T-cell (primary cell): ENCODE measurements at regions not wholly inside any gene's neighbourhood (a gene's known extent, or its start where the extent isn't known, plus 50 kb on each side); places are given as distances from the start of the nearest gene placed in this dataset.
A peak's percentile ranks its signal among the peaks of the same experiment; 100 is the strongest.

Experiments
- ATAC-seq, 4 experiments: fragments of 200-7000 bp in 3 of 4; fragments of 150-1000 bp in 1 of 4; cut with Tn5 transposase; replicated peaks in 1 of 4; 1 replicate in 3 of 4; 2 replicates in 1 of 4; pipeline ENCODE4 v1.10.0; 2021; ENCODE audit warnings: moderate library complexity in 3 of 4, mild to moderate bottlenecking in 2 of 4, moderate number of reproducible peaks in 1 of 4
- CTCF ChIA-PET, 2 donors: fragments of 300-600 bp; sonication (Branson Sonifier 250); formaldehyde crosslinking; loops; one replicate each; lab custom pipeline; 2022; ENCODE audit warnings: antibody characterized with exemption in 2 of 2; lab: Charles Lee
- POLR2A ChIA-PET, 2 donors: fragments of 300-600 bp; sonication (Branson Sonifier 250); formaldehyde crosslinking; loops; one replicate each; lab custom pipeline; 2022; ENCODE audit warnings: antibody characterized with exemption in 2 of 2; lab: Charles Lee
- DNase-seq, 35 experiments: peaks; one replicate each; pipeline versions ENCODE4 v3.0.0 to v3.0.0-alpha.2; 2013 to 2023
- H3K27ac ChIP-seq: one replicate; pipeline ENCODE4 v1.5.1; 2013; ENCODE audit warnings: low read length
- H3K27me3 ChIP-seq, 2 experiments: replicated peaks in 1 of 2; 1 replicate in 1 of 2; 2 replicates in 1 of 2; pipeline versions ENCODE4 v1.6.1 to v1.7.0; 2013; ENCODE audit warnings: low read length in 1 of 2, mixed read lengths in 1 of 2; ENCODE audit not compliant: control insufficient read depth in 2 of 2, insufficient read depth in 2 of 2; ENCODE audit errors: extremely low read depth in 1 of 2
- H3K36me3 ChIP-seq, 2 donors: 1 replicate in 1 of 2; 2 replicates in 1 of 2; pipeline versions ENCODE4 v1.6.1 to v1.7.0; 2013; ENCODE audit warnings: low read length in 1 of 2; ENCODE audit not compliant: control insufficient read depth in 2 of 2, insufficient read depth in 1 of 2; ENCODE audit errors: extremely low read depth in 1 of 2
- H3K4me1 ChIP-seq, 2 experiments: 1 replicate in 1 of 2; 2 replicates in 1 of 2; pipeline versions ENCODE4 v1.6.1 to v1.7.0; 2013; ENCODE audit warnings: low read length in 2 of 2, mixed read lengths in 1 of 2; ENCODE audit not compliant: insufficient read depth in 2 of 2, control insufficient read depth in 1 of 2; ENCODE audit errors: extremely low read depth in 1 of 2
- H3K4me3 ChIP-seq, 2 donors: 1 replicate in 1 of 2; 2 replicates in 1 of 2; pipeline versions ENCODE4 v1.5.1 to v1.7.0; 2013; ENCODE audit warnings: mild to moderate bottlenecking in 2 of 2, low read length in 1 of 2, moderate library complexity in 1 of 2; ENCODE audit not compliant: control insufficient read depth in 1 of 2; ENCODE audit errors: extremely low read depth in 1 of 2
- H3K9me3 ChIP-seq: 2 replicates; pipeline ENCODE4 v1.7.0; 2013
- H3K27ac Mint-ChIP-seq, 2 donors: one replicate each; pipeline ENCODE4 v1.8.0; 2020 to 2021; ENCODE audit warnings: mild to moderate bottlenecking in 2 of 2, mixed read lengths in 2 of 2
- H3K27me3 Mint-ChIP-seq, 2 donors: one replicate each; pipeline ENCODE4 v1.8.0; 2021 to 2022; ENCODE audit warnings: mixed read lengths in 2 of 2
- H3K36me3 Mint-ChIP-seq: one replicate; pipeline ENCODE4 v1.8.0; 2021; ENCODE audit warnings: mixed read lengths
- H3K4me1 Mint-ChIP-seq, 3 donors: one replicate each; pipeline ENCODE4 v1.8.0; 2020 to 2022; ENCODE audit warnings: mixed read lengths in 3 of 3, mild to moderate bottlenecking in 1 of 3
- H3K4me3 Mint-ChIP-seq, 3 donors: one replicate each; pipeline ENCODE4 v1.8.0; 2020 to 2022; ENCODE audit warnings: mild to moderate bottlenecking in 3 of 3, mixed read lengths in 3 of 3, moderate library complexity in 3 of 3
- H3K9me3 Mint-ChIP-seq, 3 donors: one replicate each; pipeline ENCODE4 v1.8.0; 2020 to 2022; ENCODE audit warnings: mixed read lengths in 3 of 3
- WGBS: methylation state at CpG from one replicate; pipeline ENCODE4 v1.1.5; 2013; ENCODE audit warnings: missing lambda C conversion rate; ENCODE audit not compliant: insufficient coverage; 5-methylcytosine and 5-hydroxymethylcytosine counted together

DNA sequence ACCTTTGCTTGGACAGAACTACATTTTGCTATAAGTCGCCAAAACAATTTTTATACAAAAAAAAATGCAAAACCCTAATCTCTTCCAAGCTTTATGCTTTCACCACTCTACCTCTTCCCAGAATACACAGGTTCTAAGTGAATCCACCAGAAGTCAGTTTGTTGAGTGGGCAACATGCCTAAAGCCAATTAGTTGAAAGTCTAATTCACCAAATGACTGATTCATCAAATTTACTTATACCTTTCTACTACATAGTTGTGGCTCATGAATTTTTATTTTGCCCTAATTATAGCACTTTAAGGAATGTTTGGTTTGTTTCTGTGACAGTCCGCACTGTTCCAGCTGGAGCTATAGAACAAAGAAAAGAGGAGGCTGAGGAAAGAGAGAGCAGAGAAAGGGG is 265.9 kb upstream of the TGFBR2 start:
- Mint-ChIP-seq H3K27me3 (no peaks in the 10 kb centered on the region), H3K4me3 (no peak overlapping the region), H3K36me3 (no peaks in the 10 kb centered on the region), H3K27ac (no peak overlapping the region), H3K9me3 (peaks cover 0 to 6% (median 0%) of the 10 kb centered on the region in 3 donors), H3K4me1 (peaks cover 4 to 17% (median 12%) of the 10 kb centered on the region in 3 donors)
- POLR2A ChIA-PET, result no interaction called here
- CTCF ChIA-PET, result no interaction called here
- Histone ChIP-seq H3K36me3 (no peaks in the 10 kb centered on the region), H3K27me3 (no peaks in the 10 kb centered on the region), H3K4me3 (no peak overlapping the region), H3K4me1 (no peaks in the 10 kb centered on the region), H3K9me3 (no peaks in the 10 kb centered on the region), H3K27ac (no peak overlapping the region)
- ATAC-seq, result no peak
- no peak for DNase-seq
- WGBS, result 100% methylated on average over 2 of the region's 2 CpGs

GRCh38 chr3:30341079-30341478 is 265.3 kb upstream of the TGFBR2 start:
- Histone ChIP-seq H3K4me3 (no peak overlapping the region), H3K27ac (no peak overlapping the region), H3K4me1 (no peaks in the 10 kb centered on the region), H3K9me3 (no peaks in the 10 kb centered on the region), H3K27me3 (no peaks in the 10 kb centered on the region), H3K36me3 (no peaks in the 10 kb centered on the region)
- no peaks in the 10 kb centered on the region for H3K27me3 Mint-ChIP-seq
- H3K27ac Mint-ChIP-seq, result peak overlapping the region in 1 of 2 donors; percentile 3
- WGBS, result no CpG with 5 or more reads among the region's 2 CpGs
- ChIA-PET POLR2A (no interaction called here), CTCF (no interaction called here)
- H3K36me3 Mint-ChIP-seq, result no peaks in the 10 kb centered on the region
- no peak overlapping the region for H3K4me3 Mint-ChIP-seq
- DNase-seq (no peak), ATAC-seq (no peak)
- H3K9me3 Mint-ChIP-seq, result peaks cover 0 to 6% (median 0%) of the 10 kb centered on the region in 3 donors
- H3K4me1 Mint-ChIP-seq, result peaks cover 9 to 23% (median 17%) of the 10 kb centered on the region in 3 donors

DNA sequence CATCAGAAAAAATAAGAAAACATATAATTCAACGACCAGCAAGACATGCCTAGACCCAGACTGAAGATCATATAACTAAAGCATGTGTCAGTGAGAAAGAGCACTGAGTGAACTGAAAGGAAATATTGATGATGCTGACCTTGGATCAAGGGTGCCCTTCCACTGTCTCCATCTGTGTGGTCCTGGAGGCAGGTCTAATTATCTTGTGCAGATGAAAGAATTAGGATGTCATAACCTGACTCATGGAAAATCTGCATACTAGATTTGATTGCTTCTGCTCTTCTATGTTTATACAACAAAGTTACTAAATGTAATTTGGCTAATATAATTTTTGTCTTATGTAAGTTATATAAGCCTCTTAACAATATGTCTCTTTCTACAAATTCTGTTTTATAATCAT is 264.6 kb upstream of the TGFBR2 start:
- Mint-ChIP-seq H3K9me3 (peaks cover 0 to 6% (median 0%) of the 10 kb centered on the region in 3 donors), H3K36me3 (no peaks in the 10 kb centered on the region), H3K27me3 (no peaks in the 10 kb centered on the region), H3K4me3 (no peak overlapping the region), H3K27ac (no peak overlapping the region), H3K4me1 (peaks cover 11 to 25% (median 19%) of the 10 kb centered on the region in 3 donors)
- WGBS, result no CpG with 5 or more reads among the region's 1 CpG
- Histone ChIP-seq H3K4me3 (no peak overlapping the region), H3K27me3 (no peaks in the 10 kb centered on the region), H3K4me1 (no peaks in the 10 kb centered on the region), H3K9me3 (no peaks in the 10 kb centered on the region), H3K27ac (no peak overlapping the region), H3K36me3 (no peaks in the 10 kb centered on the region)
- DNase-seq (no peak), ATAC-seq (no peak)
- ChIA-PET CTCF (no interaction called here), POLR2A (no interaction called here)

DNA sequence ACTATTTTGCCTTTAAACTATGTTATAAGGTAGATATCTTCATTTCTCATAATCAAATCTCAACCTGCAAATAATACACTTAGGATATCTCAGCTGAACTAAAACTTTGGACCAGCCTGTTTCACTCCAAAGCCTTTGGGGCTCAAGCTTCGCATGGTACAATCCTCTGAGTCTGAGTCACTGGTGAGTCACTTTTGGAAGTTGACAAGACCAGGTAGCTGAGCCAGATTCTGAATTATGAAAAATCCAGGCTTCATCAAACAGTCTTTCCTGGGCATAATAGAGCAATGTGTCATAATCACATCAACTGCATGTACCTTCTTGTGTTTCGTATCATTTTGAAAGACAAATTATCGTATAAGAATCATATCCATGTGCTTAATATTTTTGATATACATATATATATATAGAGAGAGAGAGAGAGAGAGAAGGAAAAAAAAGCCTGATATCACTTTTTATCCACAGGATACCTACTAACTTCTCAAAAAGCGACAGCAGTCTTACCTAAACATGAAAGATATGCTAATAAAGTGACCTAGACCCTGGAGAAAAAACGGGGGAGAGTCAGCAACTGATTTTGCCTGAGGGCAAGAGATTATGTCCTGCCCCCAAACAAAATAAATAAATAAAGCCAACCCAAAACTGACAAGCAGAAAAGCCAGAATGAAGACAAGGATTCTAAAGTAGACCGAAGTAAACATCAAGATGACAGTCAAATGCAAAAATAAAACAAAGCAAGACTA is 263.9 kb upstream of the TGFBR2 start:
- CTCF ChIA-PET, result no interaction called here
- Mint-ChIP-seq H3K27me3 (no peaks in the 10 kb centered on the region), H3K4me3 (no peak overlapping the region), H3K36me3 (no peaks in the 10 kb centered on the region), H3K27ac (peak overlapping the region in 1 of 2 donors; percentile 1), H3K4me1 (peaks cover 17 to 32% (median 25%) of the 10 kb centered on the region in 3 donors), H3K9me3 (peaks cover 0 to 4% (median 0%) of the 10 kb centered on the region in 3 donors)
- POLR2A ChIA-PET, result no interaction called here
- H3K36me3 ChIP-seq, result no peaks in the 10 kb centered on the region
- no peaks in the 10 kb centered on the region for H3K9me3 ChIP-seq
- ATAC-seq, result no peak
- peaks cover 0 to 5% of the 10 kb centered on the region in 2 experiments for H3K4me1 ChIP-seq
- no peak for DNase-seq
- no peak overlapping the region for H3K4me3 ChIP-seq
- WGBS, result 100% methylated on average over 1 of the region's 6 CpGs
- H3K27me3 ChIP-seq, result no peaks in the 10 kb centered on the region
- H3K27ac ChIP-seq, result no peak overlapping the region

GRCh38 chr3:30343067-30343831 is 263.2 kb upstream of the TGFBR2 start:
- H3K36me3 Mint-ChIP-seq, result no peaks in the 10 kb centered on the region
- ATAC-seq (no peak), DNase-seq (no peak)
- ChIA-PET CTCF (no interaction called here), POLR2A (interaction anchor here in 1 of 2 donors (0.6 kb wide), 1 partner anchor 304 kb away, joined by 4 read pairs; no protein-coding TSS in a partner anchor)
- no peak overlapping the region for H3K4me3 Mint-ChIP-seq
- H3K4me1 Mint-ChIP-seq, result peaks cover 25 to 39% (median 32%) of the 10 kb centered on the region in 3 donors
- no peaks in the 10 kb centered on the region for H3K27me3 Mint-ChIP-seq
- no peak overlapping the region for H3K27ac Mint-ChIP-seq
- no peak overlapping the region for H3K4me3 ChIP-seq
- H3K36me3 ChIP-seq, result no peaks in the 10 kb centered on the region
- H3K9me3 ChIP-seq, result no peaks in the 10 kb centered on the region
- H3K27me3 ChIP-seq, result no peaks in the 10 kb centered on the region
- no peaks in the 10 kb centered on the region for H3K9me3 Mint-ChIP-seq
- H3K27ac ChIP-seq, result no peak overlapping the region
- WGBS, result no CpG with 5 or more reads among the region's 4 CpGs
- peaks cover 0 to 12% of the 10 kb centered on the region in 2 experiments for H3K4me1 ChIP-seq

- Mint-ChIP-seq H3K36me3 (no peaks in the 10 kb centered on the region), H3K9me3 (no peaks in the 10 kb centered on the region), H3K4me1 (peaks cover 31 to 45% (median 38%) of the 10 kb centered on the region in 3 donors), H3K27me3 (no peaks in the 10 kb centered on the region), H3K27ac (no peak overlapping the region), H3K4me3 (no peak overlapping the region)
- CTCF ChIA-PET, result no interaction called here
- WGBS, result no CpG with 5 or more reads among the region's 1 CpG
- Histone ChIP-seq H3K9me3 (no peaks in the 10 kb centered on the region), H3K27me3 (no peaks in the 10 kb centered on the region), H3K27ac (no peak overlapping the region), H3K4me1 (peaks cover 0 to 16% of the 10 kb centered on the region in 2 experiments), H3K4me3 (no peak overlapping the region), H3K36me3 (no peaks in the 10 kb centered on the region)
- ATAC-seq (no peak), DNase-seq (no peak)
- POLR2A ChIA-PET, result interaction anchor here in 1 of 2 donors (0.6 to 1.1 kb wide), 2 partner anchors 10 to 304 kb away, joined by 3 to 4 read pairs; no protein-coding TSS in a partner anchor
These were observed 262.5 kb upstream of the TGFBR2 start for GRCh38 chr3:30343861-30344260.
